ENCODE measurements at regions not wholly inside any gene's neighbourhood (a gene's known extent, or its start where the extent isn't known, plus 50 kb on each side); places are given as distances from the start of the nearest gene placed in this dataset.

GRCh38 chr2:136214307-136215200, 96.6 kb upstream of the CXCR4 start:
- DNase-seq (ENCODE audit: low read depth): no peak

DNA sequence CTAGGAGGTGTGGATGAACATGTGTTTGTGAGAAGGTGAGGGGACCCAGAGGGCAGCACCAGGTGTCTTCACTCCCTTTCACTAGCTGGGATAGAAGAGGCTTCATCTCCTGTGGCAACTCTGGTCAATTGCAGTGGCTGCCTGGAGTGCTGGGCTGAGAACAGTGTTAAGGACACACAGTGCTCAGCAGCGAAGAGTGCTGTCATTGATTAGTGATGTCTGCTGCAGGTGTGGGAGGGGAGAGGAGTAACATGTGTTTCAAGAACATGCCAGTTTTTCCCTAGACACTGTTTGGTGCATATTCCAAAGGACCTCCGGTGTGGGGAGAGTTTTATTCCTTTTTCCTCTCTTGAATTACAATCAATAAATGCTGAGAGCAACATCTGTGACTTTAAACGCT, 95.9 kb upstream of the CXCR4 start:
- no peak for DNase-seq (ENCODE audit: low read depth)

DNA sequence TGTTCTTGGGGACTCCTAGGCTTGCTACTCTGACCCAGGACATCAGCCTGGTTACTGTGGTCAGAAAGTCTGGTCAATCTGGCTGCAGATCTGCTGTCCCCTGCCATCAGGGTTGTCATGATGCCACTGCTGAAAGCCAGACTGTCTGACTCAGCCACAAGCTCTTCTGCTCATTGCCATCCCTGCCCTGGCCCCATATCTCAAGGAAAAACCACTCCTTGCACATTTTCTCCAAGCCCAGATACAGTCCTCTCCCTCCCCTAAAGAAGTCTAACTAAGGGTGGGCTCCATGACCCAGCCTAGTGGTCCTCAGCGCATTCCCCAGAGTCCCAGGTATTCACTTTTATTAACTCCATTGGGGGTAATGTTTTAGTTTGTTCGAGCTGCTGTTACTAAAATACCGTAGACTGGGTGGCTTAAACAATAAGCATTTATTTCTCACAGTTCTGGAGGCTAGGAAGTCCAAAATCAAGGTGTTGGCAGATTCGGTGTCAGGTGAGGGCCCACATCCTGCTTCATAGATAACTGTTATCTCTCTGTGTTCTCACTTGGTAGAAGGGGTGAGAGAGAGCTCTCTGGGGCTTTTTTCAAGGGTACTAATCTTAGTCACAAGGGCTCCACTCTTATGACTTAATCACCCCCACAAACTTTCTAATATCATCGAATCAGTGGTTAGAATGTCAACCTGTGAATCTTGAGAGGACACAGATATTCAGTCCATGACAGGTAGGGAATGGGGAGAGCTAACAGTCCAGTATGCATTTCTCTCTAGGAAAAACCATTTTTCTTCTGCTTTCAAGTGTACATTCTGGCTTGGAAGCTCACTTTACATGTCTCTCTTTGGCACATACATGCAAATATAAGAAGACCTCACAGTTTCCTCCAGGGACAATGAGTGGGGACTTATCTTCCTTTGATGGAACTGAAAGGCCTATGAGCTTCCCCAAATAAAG, 94.8 kb upstream of the CXCR4 start:
- DNase-seq (ENCODE audit: low read depth): no peak

DNA sequence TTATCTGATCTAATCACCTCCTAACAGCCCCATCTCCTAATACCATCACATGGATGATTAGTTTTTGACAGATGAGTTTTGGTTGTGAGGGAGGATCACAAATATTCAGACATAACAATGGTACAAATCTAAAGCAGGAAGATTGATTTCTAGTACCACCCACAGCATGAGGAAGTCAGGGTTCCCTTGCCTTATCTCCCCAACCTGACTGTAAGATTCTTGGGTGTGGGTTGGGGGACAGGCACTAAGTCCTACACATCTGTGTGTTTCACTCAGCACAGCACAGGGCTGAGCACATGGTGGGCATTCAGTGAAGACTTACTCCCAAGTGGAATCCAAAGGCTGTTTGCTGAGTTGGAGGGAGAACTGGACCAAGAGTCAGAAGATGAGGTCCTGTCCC, 93.8 kb upstream of the CXCR4 start:
- DNase-seq (ENCODE audit: low read depth): no peak

DNA sequence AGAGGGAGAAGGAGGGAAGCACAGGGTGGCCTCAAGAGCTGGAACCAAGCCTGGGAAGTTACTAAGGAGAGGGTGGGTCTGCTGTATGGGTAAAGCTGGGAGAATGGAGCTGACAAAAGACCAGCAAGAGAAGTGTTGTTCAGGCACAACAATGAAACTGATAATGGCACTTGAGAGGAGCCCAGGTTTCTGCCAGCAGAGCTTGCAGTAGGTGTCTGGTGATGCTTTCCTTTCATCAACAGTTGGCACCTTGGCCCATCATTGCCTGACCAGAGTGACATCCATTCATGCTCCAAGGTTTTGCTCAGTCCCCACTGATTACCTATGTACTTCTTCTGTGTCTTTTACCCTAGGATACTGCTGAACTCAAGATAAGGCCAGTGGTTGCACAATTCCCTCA, 92.9 kb upstream of the CXCR4 start:
- no peak for DNase-seq (ENCODE audit: low read depth)

DNA sequence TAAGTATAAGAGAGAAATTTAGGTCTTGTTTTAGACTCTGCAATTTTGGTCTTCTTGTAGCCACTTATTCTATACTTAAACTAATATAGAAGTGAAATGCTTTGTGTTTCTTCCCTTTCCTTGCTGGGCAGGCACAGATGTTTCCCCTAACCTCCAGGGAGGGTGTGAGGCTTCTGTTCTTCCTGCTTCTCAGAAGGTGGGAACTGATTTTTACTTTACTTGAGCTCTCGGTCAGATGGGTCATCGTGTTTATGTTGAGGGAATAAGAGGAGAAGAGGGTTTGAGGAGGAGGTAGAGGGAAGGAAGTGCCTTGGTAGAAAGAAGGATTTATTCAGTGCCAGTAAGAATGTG, 92.5 kb upstream of the CXCR4 start:
- no peak for DNase-seq (ENCODE audit: low read depth)

DNA sequence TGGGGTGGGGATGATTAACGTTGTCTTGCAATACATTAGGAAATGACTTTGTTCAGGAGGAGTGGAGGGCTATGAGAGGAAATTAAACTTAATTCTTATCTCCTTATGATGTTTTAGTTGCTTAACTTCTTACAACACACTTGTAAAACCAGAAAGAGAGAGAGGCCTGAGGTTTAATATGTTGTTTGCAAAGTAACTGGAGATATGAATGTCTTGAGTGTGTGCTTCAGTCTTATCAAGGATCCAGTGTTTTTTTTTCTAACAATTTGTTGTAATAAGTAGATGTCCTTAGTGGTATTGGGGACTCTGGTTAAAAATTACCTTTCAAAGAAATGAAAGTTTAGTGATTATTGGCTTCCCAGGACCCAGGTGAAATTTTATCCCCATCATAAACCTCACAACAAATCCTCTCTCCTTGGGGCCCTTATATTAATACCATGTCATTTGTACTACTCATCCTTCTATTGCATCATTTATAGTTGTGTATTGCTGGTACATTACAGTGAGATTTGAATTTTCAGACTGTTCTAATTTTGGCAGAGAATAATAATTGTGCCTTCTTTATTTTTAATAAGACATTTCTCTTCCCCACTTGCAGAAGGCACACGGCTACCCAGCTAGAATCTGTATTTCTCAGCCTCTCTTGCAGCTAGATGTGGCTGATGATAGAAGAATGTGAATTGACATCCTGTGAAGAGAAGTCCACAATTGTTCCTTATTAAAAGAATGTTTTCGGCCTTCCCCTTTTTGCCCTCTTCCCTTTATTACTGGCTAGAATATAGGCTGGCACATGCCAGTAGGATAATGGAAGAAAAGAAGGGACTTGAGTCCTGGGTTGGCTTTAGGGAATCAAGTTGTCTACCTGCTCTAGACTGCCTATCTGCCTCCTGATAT, 91.9 kb upstream of the CXCR4 start:
- DNase-seq (ENCODE audit: low read depth): no peak

- no peak for DNase-seq (ENCODE audit: low read depth)
Measured at GRCh38 chr2:136208682-136209420, 90.9 kb upstream of the CXCR4 start.

GRCh38 chr2:136207665-136208064, 89.7 kb upstream of the CXCR4 start:
- DNase-seq (ENCODE audit: low read depth): no peak

DNA sequence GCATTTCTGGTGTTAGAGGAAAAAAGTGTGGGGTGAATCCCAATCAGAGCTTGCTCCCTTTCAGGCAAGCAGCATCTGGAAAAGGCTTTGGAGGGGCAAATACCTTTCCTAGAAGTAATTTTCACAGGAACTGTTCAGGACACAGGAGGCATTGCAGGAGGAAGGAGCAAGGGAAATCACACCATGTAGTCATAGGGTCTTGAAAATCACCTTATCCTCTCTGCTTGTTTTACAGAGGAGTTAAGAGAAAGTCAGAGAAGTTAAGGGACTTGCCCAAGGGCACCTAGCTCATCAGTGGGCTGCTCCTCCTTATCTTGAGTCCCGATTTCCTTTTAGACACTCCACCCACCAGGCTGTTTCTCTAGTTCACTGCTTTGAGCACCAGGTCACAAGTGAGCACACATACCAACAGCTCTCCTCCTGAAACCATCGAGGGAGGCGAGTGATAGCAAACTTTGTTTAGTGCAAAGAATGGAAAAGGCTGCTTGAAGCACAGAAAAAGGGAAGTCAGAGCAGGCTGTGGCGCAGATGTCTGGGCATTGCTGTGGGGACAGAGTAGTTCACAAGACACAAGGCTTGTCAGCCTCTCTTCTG, 89.2 kb upstream of the CXCR4 start:
- no peak for DNase-seq (ENCODE audit: low read depth)

DNA sequence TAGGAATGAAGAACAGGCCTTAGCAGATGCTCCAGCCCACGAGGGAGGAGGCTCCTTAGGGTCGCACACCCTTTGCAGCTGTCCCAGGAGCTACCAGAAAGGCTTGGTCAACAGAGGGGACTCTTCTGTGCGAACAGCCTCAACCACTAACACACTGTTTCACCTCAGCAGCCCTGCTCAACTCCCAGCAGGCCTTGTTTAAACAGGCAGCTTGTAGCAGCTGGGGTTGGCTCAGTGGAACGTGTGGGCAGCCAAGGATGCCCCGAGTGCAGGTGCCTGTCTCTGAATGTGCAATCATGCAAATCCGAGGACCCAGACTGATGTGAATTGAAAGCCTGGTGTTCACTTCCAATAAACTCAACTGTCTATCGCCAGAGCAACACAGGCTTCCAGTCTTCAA, 88.7 kb upstream of the CXCR4 start:
- DNase-seq (ENCODE audit: low read depth): no peak

- no peak for DNase-seq (ENCODE audit: low read depth)
Measured at GRCh38 chr2:136205615-136206014, 87.7 kb upstream of the CXCR4 start.

DNA sequence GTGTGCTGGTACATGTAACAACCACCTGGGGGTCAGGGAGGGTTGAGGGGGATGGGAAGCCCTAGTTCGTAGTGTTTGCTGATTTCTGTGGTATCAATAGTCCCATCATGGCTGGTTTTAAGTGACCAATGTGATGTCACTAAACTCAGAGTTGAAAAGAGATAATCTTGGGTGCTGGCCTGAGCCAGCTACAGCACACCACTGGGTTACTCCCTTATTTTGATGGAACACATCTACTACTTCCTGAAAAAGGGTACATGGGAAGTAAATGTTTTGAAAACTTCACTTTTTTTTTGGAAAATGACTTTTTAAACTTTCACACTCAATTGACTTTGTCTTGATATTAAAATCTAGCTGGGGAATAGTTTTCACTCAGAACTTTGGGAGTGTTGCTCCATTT, 87.0 kb upstream of the CXCR4 start:
- no peak for DNase-seq (ENCODE audit: low read depth)

DNA sequence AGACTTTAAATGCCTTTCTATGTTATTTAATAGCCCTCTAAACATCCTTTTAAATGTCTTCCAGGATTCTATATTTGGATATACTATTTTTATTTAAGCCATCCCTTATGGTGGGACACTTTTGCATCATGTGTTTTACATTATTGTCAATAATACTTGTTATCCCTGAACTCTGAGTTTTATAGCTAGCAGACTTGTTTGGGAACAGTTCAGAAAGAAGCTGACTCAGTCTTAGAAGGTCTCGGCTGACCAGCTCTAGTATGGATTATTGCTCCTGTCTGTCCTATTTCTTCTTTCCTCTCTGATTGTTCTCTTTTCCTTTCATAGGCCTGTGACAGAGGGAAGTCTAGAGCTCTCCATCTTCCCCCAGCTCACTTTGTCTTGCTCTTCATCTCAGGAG, 77.3 kb upstream of the CXCR4 start:
- no peak for DNase-seq (ENCODE audit: low read depth)

DNA sequence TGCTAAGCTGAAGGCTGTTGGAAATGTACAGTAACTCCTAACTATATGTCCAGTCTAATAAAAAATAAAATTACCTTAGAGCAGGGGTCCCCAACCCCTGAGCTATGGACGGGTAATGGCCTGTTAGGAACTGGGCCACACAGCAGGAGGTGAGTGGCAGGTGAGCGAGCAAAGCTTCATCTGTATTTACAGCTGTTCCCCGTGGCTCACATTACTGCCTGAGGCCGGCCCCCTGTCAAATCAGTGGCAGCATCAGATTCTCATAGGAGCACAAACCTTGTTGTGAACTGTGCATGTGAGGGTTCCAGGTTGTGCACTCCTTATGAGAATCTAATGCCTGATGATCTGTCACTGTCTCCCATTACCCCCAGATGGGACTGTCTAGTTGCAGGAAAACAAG, 73.1 kb upstream of the CXCR4 start:
- no peak for DNase-seq (ENCODE audit: low read depth)

DNA sequence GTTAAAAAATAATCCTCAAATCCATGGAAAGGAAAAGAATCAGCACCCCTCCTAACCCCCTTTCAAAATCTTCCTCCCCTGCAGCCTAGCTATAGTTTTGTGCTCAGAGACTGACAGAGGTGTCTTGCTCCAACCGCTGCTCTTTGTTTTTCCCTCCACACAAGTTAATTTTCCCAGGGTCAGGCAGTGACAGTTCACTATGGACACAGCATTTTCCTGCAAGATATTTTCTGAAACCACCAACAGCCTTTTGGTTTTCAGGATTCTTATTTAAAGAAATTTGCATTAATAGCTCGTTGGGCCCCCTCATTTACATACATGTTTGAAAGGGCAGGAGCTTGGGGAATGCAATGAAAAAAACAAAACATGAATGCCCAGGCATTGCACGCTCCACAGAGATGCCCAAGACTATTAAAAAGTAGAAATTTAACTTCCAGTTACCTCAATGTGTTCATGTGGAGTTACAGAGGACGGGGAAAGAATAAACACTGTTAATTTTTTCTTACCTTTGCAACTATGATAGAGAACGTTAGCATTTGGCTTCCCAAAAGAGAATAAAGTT, 71.4 kb upstream of the CXCR4 start:
- DNase-seq (ENCODE audit: low read depth): no peak

DNA sequence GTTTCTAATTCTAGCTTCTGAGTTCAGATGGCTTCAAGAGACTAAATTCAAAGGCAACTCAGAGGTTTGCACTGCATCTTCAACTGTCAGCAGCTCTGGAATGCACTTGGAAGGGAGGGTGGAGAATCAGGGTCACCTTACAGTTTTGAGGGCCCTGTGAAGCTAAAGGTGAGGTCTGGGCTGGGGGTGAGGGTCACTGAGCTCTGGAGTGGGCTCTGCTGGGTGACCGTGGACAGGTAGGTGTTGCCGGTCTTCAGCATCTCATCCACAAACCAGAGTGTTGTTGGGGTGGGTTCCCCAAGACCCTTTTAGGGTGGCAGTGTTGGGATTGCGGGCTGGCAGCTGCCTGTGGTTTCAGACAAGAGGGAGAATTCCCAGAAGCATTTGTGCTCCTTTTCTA, 70.1 kb upstream of the CXCR4 start:
- DNase-seq (ENCODE audit: low read depth): no peak

GRCh38 chr2:136185981-136186776, 68.2 kb upstream of the CXCR4 start:
- DNase-seq (ENCODE audit: low read depth): no peak

GRCh38 chr2:136183097-136183496, 65.1 kb upstream of the CXCR4 start:
- DNase-seq (ENCODE audit: low read depth): no peak

DNA sequence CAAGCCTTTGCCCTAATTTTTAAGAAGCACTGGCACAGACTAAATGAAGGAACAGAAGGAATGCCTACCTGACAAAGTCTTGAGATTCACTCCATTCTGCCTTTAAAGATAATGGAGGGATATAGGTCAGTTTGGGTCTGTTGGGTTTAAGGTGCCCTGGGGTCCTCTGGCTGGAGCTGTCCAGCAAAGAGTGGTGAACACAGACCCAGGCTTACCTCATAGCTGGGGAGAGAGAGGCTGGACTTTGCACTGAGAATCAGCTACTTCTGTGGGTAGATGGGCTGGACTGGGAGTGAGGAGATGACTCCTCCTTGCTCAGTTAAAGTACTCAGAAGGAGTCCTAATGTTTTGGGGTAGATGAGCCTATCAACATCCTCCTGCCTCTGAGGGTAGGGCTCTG, 64.4 kb upstream of the CXCR4 start:
- DNase-seq (ENCODE audit: low read depth): no peak
